ENCODE measurements at regions not wholly inside any gene's neighbourhood (a gene's known extent, or its start where the extent isn't known, plus 50 kb on each side); places are given as distances from the start of the nearest gene placed in this dataset.

- TF ChIP-seq, protein P1, sequence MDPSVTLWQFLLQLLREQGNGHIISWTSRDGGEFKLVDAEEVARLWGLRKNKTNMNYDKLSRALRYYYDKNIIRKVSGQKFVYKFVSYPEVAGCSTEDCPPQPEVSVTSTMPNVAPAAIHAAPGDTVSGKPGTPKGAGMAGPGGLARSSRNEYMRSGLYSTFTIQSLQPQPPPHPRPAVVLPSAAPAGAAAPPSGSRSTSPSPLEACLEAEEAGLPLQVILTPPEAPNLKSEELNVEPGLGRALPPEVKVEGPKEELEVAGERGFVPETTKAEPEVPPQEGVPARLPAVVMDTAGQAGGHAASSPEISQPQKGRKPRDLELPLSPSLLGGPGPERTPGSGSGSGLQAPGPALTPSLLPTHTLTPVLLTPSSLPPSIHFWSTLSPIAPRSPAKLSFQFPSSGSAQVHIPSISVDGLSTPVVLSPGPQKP (IDR thresholded peaks at IDR 0.05; ENCODE audit: low read depth, low read length): no peak
- TF ChIP-seq POLR2AphosphoS2 (conservative IDR thresholded peaks at IDR 0.05; ENCODE audit: low read length) (no peak), CTCF (IDR thresholded peaks at IDR 0.05) (no peak), POLR2A (IDR thresholded peaks at IDR 0.05; ENCODE audit: low read length) (no peak)
Observed at GRCh38 chr5:153136910-153137614, 353.4 kb upstream of the GRIA1 start.
